Spleen (tissue), 11 donors: ENCODE measurements at regions not wholly inside any gene's neighbourhood (a gene's known extent, or its start where the extent isn't known, plus 50 kb on each side); places are given as distances from the start of the nearest gene placed in this dataset.

Experiments
- DNase-seq: peaks from one replicate; pipeline ENCODE4 v3.0.0-alpha.2; 2020
- H3K27ac ChIP-seq, 8 donors: fragments of 200-600 bp; sonication (generic) in 7 of 8; 1 replicate in 4 of 8; 2 replicates in 4 of 8; pipeline versions ENCODE4 v1.5.0 to v1.8.0; 2016 to 2021; ENCODE audit warnings: inconsistent platforms in 4 of 8, mild to moderate bottlenecking in 4 of 8, moderate library complexity in 1 of 8
- H3K27me3 ChIP-seq, 7 donors: fragments of 200-600 bp; sonication (generic) in 6 of 7; replicated peaks in 1 of 7; 1 replicate in 4 of 7; 2 replicates in 3 of 7; pipeline versions ENCODE4 v1.5.0 to v1.8.0; 2016 to 2021; ENCODE audit warnings: inconsistent platforms in 3 of 7, mild to moderate bottlenecking in 1 of 7
- H3K36me3 ChIP-seq, 6 donors: fragments of 200-600 bp; sonication (generic) in 5 of 6; 1 replicate in 4 of 6; 2 replicates in 2 of 6; pipeline versions ENCODE4 v1.5.0 to v1.8.0; 2016 to 2021; ENCODE audit warnings: inconsistent platforms in 2 of 6
- H3K4me1 ChIP-seq, 6 donors: fragments of 200-600 bp; sonication (generic) in 5 of 6; 1 replicate in 3 of 6; 2 replicates in 3 of 6; pipeline versions ENCODE4 v1.5.0 to v1.8.0; 2016 to 2021; ENCODE audit warnings: inconsistent platforms in 3 of 6
- H3K4me3 ChIP-seq, 8 donors: fragments of 200-600 bp; sonication (generic) in 7 of 8; 1 replicate in 4 of 8; 2 replicates in 4 of 8; pipeline versions ENCODE4 v1.5.0 to v1.8.0; 2016 to 2021; ENCODE audit warnings: inconsistent platforms in 4 of 8, mild to moderate bottlenecking in 4 of 8, moderate library complexity in 2 of 8
- H3K9me3 ChIP-seq, 8 donors: fragments of 200-600 bp; sonication (generic) in 7 of 8; 1 replicate in 4 of 8; 2 replicates in 4 of 8; pipeline versions ENCODE4 v1.5.0 to v1.8.0; 2016 to 2021; ENCODE audit warnings: inconsistent platforms in 4 of 8
- CTCF ChIP-seq, 11 experiments: fragments of 200-600 bp in 7 of 11; fragments of 450-650 bp in 4 of 11; sonication (generic) in 4 of 11; IDR thresholded peaks in 8 of 11; conservative IDR thresholded peaks in 3 of 11; 1 replicate in 7 of 11; 2 replicates in 4 of 11; pipeline versions ENCODE4 v1.4.0 to v1.8.0; 2016 to 2021; ENCODE audit warnings: antibody characterized with exemption in 11 of 11, inconsistent platforms in 4 of 11, mild to moderate bottlenecking in 1 of 11
- POLR2A ChIP-seq, 3 donors: fragments of 450-650 bp; IDR thresholded peaks; one replicate each; pipeline ENCODE4 v1.5.1; 2017; ENCODE audit warnings: antibody characterized with exemption in 3 of 3, mild to moderate bottlenecking in 1 of 3
- POLR2AphosphoS5 ChIP-seq, 3 donors: sonication (generic); formaldehyde crosslinking; IDR thresholded peaks; one replicate each; pipeline ENCODE4 v1.5.1; 2017; ENCODE audit warnings: antibody characterized with exemption in 3 of 3
- WGBS, 5 donors: extraction: QIAGEN DNeasy Blood & Tissue Kit in 3 of 5; methylation state at CpG; one replicate each; pipeline versions ENCODE4 v1.1.5 to v1.1.7; 2013 to 2018; 5-methylcytosine and 5-hydroxymethylcytosine counted together
- intact Hi-C: fragments of 100-400 bp; cut with DNase I; formaldehyde crosslinking; loops from one replicate; pipeline ENCODE4 v1.15.0; 2023; ENCODE audit warnings: low total_unique reads
- donor health status: healthy with polysubstance abuse.
- donor health status: DM: no; HTN: no; CAD: no; lungs with moderate emphysema.
- donor health status: DM: no; HTN: no; CAD: no.
- donor health status: Bipolar disorder and iron deficiency.
- donor health status: healthy.
- donor health status: DM: no; HTN: no; CAD: no.
- donor health status: DM: yes; HTN: yes; CAD: no.

GRCh38 chr11:70844387-70844786, 408.0 kb downstream of the SHANK2 start:
- no peak overlapping the region for H3K4me3 ChIP-seq
- H3K27me3 ChIP-seq: peaks cover 0 to 45% (median 0%) of the 10 kb centered on the region in 7 donors
- peaks cover 0 to 3% (median 0%) of the 10 kb centered on the region in 8 donors for H3K9me3 ChIP-seq
- no peak for TF ChIP-seq CTCF (IDR thresholded peaks at IDR 0.05 in 8 of 11, conservative IDR thresholded peaks at IDR 0.05 in 3 of 11)
- no peak for TF ChIP-seq POLR2A (IDR thresholded peaks at IDR 0.05)
- TF ChIP-seq POLR2AphosphoS5 (IDR thresholded peaks at IDR 0.05): no peak
- intact Hi-C loops: no loop called here
- 83 to 89% (median 85%) methylated on average over 14 of the region's 14 CpGs for WGBS, 5 donors
- DNase-seq: no peak
- H3K36me3 ChIP-seq: no peaks in the 10 kb centered on the region
- H3K4me1 ChIP-seq: no peaks in the 10 kb centered on the region
- no peak overlapping the region for H3K27ac ChIP-seq

GRCh38 chr11:70845591-70846041, 406.8 kb downstream of the SHANK2 start:
- WGBS, 5 donors: 28 to 38% (median 34%) methylated on average over 16 of the region's 16 CpGs
- TF ChIP-seq POLR2A (IDR thresholded peaks at IDR 0.05): no peak
- TF ChIP-seq CTCF (IDR thresholded peaks at IDR 0.05 in 8 of 11, conservative IDR thresholded peaks at IDR 0.05 in 3 of 11): no peak
- no peak for TF ChIP-seq POLR2AphosphoS5 (IDR thresholded peaks at IDR 0.05)

GRCh38 chr11:70846781-70847655, 405.4 kb downstream of the SHANK2 start:
- WGBS, 5 donors: 85 to 92% (median 88%) methylated on average over 18 to 22 of the region's 22 CpGs
- Histone ChIP-seq H3K27ac (no peak overlapping the region), H3K9me3 (peaks cover 0 to 14% (median 0%) of the 10 kb centered on the region in 8 donors), H3K27me3 (peaks cover 0 to 50% (median 0%) of the 10 kb centered on the region in 7 donors), H3K36me3 (no peaks in the 10 kb centered on the region), H3K4me3 (no peak overlapping the region), H3K4me1 (no peaks in the 10 kb centered on the region)
- TF ChIP-seq POLR2AphosphoS5 (IDR thresholded peaks at IDR 0.05) (no peak), CTCF (IDR thresholded peaks at IDR 0.05 in 8 of 11, conservative IDR thresholded peaks at IDR 0.05 in 3 of 11) (no peak), POLR2A (IDR thresholded peaks at IDR 0.05) (no peak)
- no peak for DNase-seq
- intact Hi-C loops: no loop called here

More at GRCh38 chr11:70845591-70846041, 406.8 kb downstream of the SHANK2 start:
- intact Hi-C loops: no loop called here
- Histone ChIP-seq H3K4me1 (no peaks in the 10 kb centered on the region), H3K36me3 (no peaks in the 10 kb centered on the region), H3K9me3 (peaks cover 0 to 13% (median 0%) of the 10 kb centered on the region in 8 donors), H3K4me3 (no peak overlapping the region), H3K27me3 (peaks cover 0 to 42% (median 0%) of the 10 kb centered on the region in 7 donors), H3K27ac (no peak overlapping the region)
- DNase-seq: no peak

- no peaks in the 10 kb centered on the region for H3K4me1 ChIP-seq
- H3K36me3 ChIP-seq: no peaks in the 10 kb centered on the region
- H3K27ac ChIP-seq: no peak overlapping the region
- DNase-seq: no peak
- no peak overlapping the region for H3K4me3 ChIP-seq
- H3K9me3 ChIP-seq: peaks cover 0 to 14% (median 0%) of the 10 kb centered on the region in 8 donors
- intact Hi-C loops: no loop called here
- peaks cover 0 to 45% (median 3%) of the 10 kb centered on the region in 7 donors for H3K27me3 ChIP-seq
- 75 to 90% (median 87%) methylated on average over 12 to 13 of the region's 13 CpGs for WGBS, 5 donors
- TF ChIP-seq POLR2AphosphoS5 (IDR thresholded peaks at IDR 0.05): no peak
- TF ChIP-seq POLR2A (IDR thresholded peaks at IDR 0.05): no peak
- no peak for TF ChIP-seq CTCF (IDR thresholded peaks at IDR 0.05 in 8 of 11, conservative IDR thresholded peaks at IDR 0.05 in 3 of 11)
Measured at GRCh38 chr11:70848243-70848750, 404.1 kb downstream of the SHANK2 start.
